ENCODE measurements at regions not wholly inside any gene's neighbourhood (a gene's known extent, or its start where the extent isn't known, plus 50 kb on each side); places are given as distances from the start of the nearest gene placed in this dataset.
"Not testable (repeated sequence)": the region's sequence is repeated elsewhere in the genome, so short reads cannot be mapped to it uniquely, and the experiment has no call there.

DNA sequence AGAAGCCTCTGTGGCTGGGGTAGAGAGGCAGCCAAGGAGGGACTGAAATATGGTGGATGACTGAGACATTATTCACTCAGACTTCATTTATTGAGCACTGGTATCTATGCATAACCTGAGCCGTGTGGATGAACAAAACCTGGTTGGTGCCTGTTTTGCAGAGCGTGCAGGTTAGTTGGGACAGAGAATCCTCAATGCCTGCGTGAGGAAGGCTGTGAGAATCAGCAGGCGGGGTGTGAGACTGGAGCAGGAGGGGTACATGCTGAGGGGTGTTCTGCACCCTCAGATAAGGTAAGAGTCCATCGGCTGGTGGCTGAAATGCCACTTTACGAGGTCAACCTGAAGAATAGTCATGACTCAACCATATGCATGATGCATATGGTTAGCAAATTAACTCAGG, 271.6 kb downstream of the MED10 start:
- no peak for FAIRE-seq

DNA sequence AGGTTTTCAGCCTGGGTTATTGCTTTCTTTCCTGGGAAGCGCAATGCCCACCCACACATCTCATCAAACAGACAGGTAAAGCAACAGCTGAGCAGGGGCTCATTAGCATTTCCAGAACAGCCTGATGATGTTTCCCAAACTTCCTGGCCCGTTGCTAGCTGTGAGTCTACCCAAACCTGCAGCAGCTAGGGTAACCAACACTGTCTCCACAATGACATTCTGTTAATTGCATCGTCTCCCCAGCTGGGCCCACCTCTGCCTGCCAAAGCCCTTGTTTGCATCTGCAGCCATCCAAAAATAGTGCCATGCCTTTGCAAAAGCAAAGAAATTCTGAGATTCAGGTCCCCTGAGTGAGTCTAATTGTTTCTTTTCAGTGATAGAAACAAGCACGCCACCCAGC, 273.0 kb downstream of the MED10 start:
- no peak for FAIRE-seq

DNA sequence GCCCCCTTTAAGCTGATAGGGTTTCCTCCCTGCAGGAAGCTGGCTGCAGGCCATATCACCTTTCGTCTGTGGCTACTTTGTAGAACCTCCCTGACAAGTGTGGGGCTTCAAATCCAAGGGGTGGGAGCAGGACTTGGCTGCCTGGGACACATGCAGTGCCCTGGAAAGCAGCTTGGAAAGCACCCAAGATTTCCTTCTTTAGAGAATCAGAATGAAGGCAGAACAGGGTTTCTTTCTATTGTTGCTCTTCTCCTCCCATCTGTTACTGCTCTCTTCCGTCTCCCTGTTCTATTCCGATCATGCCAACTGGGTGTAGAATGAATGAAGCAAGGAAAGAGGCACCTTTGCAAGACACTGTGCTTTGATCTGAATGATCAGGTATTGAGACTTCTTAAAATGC, 282.2 kb downstream of the MED10 start:
- no peak for FAIRE-seq

DNA sequence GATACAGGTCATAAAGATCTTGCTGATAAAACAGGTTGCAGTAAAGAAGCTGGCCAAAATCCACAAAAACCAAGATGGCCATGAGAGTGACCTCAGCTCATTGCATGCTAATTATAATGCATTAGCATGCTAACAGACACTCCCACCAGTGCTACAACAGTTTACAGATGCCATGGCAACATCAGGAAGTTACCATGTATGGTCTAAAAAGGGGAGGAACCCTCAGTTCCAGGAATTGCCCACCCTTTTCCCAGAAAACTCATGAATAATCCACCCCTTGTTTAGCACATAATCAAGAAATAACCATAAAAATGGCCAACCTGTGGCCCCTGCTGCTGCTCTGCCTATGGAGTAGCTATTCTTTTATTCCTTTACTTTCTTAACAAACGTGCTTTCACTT, 284.2 kb downstream of the MED10 start:
- not testable (repeated sequence) for FAIRE-seq

DNA sequence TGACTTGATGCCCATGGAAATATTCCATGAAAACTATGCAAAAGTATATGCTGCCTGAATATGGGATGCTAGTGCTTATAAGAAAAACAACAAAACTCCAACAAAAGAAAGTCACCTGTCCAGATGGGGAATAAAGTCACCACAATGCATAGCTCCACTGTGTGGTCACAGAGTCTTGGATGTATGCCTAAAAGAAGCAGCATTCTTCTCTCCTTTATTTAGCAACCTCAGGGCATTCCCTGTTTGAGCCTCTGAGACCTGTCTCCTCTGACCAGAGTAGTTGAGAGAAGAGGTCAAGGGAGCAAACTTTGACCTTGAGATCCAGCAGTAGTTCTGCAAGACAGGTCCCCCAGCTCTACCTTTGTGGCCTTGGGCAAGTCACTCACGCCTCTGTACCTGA, 287.5 kb downstream of the MED10 start:
- FAIRE-seq: no peak

DNA sequence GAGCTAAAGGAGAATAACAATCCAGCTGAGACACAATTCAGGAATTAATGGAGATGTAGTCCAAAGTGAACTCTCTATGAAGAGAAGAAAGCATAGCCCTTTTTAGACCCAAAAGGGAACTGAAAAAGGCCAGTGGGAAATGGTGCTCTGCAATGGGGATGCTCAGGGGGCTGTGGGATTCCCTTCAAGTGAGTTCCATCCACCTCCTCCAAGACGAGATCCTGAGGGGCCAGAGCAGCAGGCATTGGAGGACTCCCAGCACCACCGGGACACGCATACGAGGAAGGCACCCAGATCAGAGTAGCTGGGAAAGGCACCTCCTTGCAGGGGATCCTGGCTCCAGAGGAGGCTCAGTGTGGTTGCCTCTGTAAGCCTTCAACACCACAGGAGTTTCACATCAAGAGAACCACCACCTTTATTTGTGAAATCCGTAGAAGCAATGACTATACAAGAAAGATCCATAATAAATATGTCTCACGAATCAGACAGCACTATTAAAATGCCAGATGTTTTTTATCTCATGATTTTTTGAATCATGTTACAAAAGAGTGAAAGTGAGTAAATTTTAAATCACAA, 288.2 kb downstream of the MED10 start:
- no peak for FAIRE-seq

DNA sequence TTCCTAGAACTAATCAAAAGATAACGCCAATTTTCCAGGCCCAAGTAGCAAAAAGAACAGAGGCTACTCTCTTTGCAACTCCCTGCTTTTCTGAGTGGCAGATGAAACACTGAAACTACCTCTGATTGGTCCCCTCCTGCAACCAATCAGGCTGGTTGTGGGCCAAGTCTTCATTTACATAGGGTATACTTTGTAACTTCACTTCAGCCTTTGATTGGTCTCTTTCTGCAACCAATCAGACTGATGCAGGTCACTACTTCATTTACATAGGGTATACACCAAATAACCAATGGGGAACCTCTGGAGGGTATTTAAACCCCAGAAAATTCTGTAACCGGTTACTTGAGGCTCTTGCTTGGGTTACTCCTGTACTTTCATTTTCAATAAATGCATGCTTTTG, 289.6 kb downstream of the MED10 start:
- no peak for FAIRE-seq

DNA sequence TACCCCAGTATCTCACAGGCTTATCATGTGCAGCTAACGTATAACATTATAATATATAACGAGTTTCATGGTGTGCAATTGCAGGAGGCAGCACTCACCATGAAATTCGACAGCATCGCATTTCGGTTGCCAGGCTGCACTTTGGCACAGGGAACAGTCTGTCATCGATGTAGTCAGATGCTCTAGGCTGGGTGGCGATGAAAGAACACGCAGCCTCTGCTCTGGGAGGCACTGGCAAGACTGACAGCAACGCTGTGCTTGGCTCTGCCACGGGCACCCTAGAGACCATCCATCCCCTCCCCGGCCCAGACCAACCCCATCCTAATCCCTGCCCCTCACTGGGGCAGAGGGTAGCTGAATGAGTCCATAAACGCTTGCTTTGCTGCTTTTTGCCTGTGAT, 290.8 kb downstream of the MED10 start:
- FAIRE-seq: no peak

DNA sequence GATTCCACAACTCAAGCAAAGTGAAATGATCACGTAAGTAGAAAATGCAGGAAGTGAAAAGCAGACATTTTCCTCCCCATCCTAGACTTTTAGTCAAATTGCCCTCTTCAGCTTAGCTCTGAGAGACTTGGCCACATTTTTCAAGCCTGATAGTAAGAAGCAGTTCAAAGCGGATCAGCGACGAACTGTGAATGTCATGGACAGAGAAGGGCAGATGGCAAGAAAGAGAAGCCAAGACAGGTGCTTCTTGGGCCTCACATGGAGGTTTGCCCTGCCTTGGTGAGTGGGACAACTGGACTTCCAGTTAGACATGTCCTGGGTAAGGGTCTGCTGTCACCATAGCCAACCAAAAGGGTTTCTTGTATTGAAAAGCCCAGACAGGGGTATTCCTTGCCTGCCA, 291.5 kb downstream of the MED10 start:
- no peak for FAIRE-seq

DNA sequence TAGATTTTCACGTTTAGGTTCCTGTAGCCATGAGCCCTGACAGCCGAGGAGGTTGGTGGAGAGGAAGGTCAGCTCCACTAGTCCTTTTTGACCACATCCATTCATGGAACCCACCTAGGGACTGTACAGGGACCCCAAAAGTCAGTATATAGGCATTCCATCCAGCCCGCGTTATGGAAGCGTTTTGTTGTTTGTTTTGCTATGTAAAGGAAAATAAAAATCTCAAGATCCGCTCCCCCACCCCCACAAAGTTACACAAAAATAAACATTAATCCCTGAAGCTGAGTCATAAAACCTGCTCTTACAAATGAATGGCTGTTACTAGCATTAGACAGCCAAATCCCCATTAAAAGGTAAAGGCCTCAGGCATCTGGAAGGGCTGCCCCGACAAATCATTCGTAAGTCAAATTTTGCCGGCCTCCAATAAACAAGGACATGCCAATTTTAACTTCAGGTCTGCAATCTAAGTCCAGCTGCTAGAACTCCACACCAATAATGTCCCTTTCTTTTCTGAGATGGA, 292.9 kb downstream of the MED10 start:
- FAIRE-seq: no peak

DNA sequence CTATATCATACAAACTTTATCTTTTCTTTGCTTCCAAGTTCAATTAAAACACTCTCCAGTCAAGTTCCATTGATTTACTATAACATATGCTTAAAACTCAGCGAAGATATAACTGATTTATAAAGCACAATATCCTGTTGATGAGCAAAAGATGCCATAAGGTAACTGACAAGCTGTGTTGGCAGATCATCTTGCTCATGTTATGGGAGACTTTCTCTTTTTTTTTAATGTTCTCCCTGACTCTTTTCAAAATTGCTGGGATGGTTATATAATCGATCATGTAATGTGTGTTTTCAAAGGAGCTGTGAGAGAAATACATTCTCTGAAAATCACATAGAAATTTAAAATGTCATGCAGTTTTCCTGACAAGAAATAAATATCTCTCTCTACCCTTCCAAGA, 293.5 kb downstream of the MED10 start:
- no peak for FAIRE-seq

DNA sequence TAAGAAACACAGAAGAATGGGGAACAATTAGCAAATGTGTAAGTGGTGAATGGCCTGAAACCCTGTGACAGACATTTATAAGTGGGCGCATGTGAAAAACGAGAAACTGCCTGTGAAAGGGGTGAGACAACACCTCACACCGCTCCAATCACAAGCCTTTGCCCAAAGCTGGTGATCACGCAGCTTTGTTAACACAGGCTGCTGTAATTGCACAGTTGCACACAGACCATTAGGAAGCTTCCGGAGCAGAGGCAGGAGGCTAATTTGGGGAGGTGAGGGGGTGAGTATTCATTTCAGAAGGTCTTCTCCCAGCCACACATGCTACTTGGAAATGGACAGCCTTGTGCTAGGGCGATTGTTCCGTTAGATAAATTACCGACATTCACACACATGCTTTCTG, 294.0 kb downstream of the MED10 start:
- no peak for FAIRE-seq

DNA sequence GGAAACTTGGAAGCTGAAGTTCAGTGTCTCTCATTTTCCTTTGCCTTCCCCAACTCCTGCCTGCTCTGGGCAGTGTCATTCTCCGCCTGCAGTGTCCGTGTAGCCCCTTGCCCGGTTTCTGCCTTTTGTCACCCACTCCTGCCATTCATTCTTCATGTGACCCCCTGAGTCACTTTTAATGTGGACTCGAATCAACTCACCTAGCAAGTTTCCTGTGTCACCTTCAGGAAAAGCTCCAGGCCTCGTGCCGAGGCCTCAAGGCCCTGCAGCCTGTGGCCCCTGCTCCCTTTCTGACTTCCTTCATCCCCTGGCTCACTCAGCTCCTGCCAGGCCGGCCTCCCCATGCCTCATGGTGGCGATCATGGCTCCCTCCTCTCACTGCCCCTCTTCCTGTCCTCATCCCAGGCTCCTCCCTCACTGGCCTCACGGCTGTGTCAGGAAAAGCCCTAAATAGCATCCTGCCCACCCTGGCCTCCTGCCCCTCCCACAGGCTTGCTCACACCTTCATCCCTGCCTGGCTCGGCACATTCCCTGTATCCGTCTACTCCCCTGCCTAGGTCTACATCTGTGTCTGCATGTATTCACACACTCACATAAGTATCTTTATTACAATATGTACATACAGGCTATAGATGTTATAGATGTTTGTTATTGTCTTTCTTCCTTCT, 294.9 kb downstream of the MED10 start:
- no peak for FAIRE-seq

DNA sequence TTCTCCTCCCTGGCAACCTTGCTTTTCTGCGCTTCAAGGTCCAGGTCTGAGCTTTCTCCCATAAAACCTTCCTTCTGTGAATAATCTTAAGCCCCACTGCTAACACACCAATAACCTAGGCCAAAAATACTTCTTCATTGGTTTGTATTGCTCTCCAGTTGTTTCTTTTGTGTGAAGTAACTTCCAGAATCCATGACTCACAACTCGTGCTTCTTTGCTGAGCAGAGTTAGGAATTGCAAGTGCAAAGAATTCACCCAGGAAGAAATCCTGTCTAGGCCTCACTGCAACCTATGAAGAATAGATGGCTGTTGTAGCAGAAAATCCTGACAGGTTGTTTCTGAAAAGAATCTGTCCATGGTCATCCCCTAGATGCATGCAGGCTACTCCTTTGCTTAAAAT, 295.7 kb downstream of the MED10 start:
- FAIRE-seq: no peak

DNA sequence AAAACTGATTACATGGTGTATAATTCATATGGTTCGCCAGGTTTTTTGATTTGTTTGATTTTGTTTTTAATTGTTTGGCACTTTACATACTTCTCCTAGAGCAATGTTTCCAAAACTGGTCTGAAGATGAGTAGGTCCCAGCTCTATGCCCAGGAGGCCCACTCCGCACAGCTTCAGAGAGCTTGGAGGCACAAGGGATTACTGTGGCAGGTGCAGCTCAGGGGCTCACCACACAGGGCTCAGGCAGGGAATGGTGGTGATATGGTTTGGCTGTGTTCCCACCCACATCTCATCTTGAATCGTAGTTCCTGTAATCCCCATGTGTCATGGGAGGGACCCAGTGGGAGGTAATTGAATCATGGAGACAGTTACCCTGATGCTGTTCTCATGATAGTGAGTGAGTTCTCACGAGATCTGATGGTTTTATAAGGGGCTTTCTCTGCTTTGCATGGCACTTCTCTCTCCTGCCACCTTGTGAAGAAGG, 296.6 kb downstream of the MED10 start:
- FAIRE-seq: no peak

DNA sequence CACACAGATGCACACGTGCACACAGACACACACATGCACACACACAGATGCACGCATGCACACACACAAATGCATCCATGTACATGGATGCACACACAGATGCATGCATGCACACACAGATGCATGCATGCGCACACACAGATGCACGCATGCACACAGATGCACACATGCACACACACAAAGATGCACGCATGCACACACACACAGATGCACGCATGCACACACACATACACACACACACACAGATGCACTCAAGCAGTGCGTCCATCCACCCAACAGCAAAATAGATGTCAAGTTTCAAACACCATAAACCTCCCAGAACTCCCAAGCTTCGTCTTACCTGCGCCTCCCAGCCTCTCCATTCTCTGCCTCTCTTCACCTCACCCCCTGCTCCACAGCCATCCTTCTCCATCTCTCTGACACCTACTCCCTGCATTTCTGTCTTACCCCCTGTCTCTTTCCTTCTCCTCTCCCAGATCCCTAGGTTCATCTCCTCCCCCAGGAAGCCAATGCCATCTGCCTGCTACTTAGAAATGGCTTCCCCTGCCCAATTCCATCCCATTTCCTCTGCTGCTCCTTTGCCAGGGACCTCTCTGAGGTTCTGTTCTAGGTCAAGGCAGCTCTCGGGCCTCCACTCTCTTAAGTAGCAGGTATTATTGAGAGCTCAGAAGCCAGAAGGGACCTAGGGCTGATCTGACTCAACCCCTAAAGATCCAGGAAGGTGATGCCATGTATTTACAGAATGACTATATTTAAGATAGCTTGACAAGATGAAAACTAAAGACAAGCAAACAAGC, 297.2 kb downstream of the MED10 start:
- no peak for FAIRE-seq

DNA sequence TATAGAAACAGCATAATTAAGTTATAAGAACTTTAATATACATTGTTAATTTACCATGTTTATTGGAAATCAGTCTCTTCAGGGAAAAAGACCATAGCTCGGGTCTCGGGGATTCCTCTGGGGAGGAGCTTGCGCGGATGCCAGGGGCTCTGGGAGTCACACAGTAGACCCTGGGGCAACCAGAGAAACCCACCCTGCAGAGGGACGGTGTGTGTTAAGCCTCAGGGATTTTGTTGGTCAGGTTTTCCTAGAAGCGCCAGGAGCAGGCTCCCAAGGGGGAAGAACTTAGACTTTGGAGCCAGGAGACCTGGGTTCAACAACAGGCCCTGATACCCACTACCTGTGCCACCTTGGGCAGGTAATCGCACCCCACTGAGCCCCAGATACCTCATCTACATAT, 297.9 kb downstream of the MED10 start:
- no peak for FAIRE-seq

DNA sequence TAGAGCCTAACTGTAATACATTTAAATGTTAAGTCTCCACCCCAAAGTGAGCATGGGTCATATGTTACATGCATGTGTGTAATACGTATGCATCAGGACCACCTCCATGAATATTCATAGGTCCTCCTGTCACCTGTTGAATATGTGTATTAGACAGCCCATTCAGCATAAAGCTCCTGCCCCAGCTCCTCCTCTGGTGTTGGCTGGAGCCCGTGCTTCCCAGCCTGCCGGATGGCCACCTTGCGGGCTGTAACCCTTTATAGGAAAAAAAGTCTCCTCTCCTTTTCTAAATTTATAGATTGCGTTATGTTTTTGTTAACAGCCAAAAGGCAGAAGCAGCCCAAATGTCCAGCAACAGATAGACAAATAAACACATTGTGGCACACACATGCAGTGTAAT, 299.5 kb downstream of the MED10 start:
- FAIRE-seq: no peak

DNA sequence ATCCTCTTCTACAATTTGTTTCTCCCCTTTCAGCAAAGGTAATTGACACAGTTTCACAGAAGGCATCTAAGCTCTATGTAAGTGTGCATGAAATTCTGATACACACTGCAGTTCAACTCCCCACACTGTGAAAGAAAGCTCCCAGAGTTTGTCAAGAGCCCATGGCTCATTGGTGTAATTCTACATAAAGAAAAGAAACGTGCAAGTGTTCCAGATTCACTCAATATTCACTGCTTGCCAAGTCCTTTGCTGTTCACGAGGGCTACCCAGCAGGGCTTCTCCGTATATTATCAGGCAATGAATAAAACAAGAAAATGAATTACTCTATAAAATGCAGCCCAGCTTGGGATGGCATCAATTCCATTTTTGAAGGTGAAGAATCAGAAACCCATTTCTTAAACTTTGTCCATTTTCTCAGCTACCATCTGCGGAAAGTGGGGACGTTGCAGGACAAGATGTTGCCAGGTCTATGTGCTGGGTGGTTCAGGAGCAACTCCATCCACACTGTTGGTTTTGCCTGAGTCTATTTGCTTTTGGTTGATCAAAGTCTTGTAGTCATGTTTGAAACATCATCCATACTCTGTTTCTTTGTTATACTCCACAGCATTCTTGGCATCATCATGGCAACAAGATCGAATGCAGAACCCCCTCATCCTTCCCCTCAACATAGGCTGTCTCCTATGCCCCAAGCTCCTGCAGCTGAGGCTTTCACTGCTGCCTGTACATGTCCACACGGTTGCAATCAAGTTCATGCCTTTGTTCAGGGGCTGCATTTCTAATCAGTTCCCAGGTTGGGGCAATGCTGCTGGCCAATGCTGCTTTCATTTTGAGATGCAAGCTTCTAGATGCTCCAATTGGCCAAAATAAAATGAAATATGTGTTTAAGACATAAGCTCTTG, 301.8 kb downstream of the MED10 start:
- no peak for FAIRE-seq

DNA sequence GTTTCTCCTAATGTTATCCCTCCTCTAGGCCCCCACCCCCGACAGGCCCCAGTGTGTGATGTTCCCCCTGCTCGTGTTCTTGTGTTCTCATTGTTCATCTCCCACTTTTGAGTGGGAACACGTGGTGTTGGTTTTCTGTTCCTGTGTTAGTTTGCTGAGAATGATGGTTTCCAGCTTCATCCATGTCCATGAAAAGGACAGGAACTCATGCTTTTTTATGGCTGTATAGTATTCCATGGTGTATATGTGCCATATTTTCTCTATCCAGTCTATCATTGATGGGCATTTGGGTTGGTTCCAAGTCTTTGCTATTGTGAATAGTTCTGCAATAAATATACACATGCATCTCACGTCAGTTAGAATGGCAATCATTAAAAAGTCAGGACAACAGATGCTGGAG, 305.9 kb downstream of the MED10 start:
- FAIRE-seq: not testable (repeated sequence)

DNA sequence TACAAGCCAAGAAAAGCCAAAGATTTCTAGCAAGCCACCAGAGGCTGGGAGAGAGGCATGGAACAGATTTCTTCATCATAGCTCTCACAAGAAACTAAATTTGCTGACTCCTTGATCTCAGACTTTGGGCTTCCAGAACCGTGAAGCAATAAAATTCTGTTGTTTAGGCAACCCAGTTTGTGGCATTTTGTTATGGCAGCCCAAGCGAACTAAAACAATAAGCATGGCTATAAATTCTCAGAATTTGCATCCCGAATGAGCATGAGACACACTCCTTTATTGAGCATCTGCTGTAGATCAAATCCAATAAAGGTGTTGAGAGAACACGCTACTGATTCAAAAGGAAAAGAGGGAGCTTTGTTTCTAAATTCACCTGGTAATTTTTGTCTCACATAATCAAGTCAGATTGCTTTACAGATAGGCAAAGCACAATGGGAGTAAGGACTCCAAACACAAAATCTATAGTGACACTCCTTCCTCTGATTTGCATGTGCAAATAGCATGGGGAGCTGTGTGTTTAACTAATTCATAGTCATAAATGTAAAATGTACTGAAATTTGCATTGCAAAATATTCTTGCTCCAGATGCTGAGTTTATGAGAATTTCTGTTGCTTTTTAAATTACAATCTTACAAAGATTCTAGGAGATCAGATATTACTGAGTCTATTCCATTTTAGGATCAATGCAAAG, 308.7 kb downstream of the MED10 start:
- FAIRE-seq: no peak

DNA sequence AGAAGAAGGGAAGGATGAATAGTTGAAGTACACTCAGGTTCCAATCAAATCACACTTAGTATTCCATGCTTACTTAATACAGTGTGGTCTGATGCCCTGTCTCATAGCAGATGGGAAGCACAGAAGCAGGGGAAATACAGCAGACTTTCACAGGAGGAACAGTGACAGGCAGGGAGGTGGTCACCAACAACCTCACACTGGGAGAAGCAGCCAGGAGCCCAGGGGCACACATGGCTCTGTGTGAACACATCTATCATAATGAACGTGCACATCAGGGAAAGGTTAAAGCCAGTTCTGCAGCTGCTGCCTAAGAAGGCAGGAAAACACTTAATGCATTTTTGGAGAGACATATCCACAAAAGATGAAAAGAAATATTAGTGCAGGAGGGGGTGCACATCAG, 312.3 kb downstream of the MED10 start:
- FAIRE-seq: no peak
